ENCODE measurements at regions not wholly inside any gene's neighbourhood (a gene's known extent, or its start where the extent isn't known, plus 50 kb on each side); places are given as distances from the start of the nearest gene placed in this dataset.

DNA sequence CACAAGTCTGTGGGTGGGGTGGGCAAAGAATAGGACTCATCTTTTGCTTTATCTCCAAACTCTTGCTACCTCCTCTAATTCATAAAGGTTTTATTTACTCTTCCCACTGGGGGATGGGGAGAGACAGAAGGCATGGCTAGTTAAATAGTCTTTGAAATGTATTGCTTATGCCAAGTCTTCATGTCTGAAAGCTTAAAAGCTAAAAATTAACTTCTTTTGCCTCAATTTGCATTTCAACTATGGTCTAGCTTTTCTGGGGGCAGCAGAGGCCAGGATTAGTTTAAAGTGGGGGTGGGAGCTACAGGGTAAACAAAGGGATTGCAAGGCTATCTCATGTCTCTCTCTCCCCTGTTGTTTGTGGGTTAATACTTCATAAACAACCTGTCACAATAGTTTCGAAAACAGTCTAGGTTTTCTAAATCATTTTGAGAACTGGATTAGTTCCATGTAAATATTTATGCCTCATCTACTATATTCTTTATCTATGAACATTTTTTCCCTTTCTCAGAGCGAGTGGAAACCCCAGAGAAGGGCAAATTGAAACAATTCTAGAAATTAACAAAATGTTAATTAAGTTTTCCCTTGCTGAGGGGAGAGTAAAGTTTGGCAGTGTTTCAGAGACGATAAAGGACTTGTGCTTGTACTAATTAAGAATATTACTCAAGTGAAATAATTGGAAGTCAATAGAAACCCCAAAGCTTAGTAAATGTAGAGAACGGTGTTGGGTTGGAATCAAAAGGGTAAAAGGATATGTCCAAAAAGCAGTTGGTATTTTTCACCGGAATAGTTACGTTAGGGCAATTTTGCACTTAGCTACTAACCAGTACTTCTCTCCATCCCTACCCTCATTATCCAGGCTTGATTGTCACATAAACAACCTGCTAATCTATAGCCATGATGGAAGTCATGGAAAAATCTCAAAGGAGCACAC is 182.2 kb downstream of the GIPC2 start:
- H3K4me2 ChIP-seq (ENCODE audit: low read length): no peak overlapping the region

DNA sequence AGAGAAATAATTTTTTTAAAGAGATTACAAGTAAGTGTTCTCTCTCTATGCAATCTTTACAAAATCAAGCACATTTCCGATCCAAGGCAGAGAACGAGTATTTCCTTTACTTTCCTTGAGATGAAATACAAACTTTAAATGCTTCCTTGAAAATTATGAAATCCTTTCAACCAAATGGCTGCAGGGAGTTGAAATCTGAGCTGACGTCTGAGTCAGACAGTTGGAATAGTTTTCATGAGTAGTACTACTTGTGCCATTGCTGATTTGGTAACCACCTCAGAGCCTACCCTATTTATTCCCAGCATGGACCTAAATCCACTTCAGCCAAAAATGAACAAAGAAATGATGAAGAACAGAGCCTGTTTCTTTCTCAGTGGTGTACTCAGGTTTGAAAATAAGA is 183.6 kb downstream of the GIPC2 start:
- H3K9me2 ChIP-seq (replicated peaks; ENCODE audit: control insufficient read depth, low read length): no peaks in the 10 kb centered on the region

More for the DNA sequence above, 182.2 kb downstream of the GIPC2 start:
- H3K27me3 ChIP-seq (ENCODE audit: control insufficient read depth, low read length): 0 out of 2 replicates have a peak, but pooled peaks cover 2% of the 10 kb centered on the region
- no peak for TF ChIP-seq EZH2phosphoT487 (IDR thresholded peaks at IDR 0.05; ENCODE audit: borderline replicate concordance, low read length)
- TF ChIP-seq, protein P1, sequence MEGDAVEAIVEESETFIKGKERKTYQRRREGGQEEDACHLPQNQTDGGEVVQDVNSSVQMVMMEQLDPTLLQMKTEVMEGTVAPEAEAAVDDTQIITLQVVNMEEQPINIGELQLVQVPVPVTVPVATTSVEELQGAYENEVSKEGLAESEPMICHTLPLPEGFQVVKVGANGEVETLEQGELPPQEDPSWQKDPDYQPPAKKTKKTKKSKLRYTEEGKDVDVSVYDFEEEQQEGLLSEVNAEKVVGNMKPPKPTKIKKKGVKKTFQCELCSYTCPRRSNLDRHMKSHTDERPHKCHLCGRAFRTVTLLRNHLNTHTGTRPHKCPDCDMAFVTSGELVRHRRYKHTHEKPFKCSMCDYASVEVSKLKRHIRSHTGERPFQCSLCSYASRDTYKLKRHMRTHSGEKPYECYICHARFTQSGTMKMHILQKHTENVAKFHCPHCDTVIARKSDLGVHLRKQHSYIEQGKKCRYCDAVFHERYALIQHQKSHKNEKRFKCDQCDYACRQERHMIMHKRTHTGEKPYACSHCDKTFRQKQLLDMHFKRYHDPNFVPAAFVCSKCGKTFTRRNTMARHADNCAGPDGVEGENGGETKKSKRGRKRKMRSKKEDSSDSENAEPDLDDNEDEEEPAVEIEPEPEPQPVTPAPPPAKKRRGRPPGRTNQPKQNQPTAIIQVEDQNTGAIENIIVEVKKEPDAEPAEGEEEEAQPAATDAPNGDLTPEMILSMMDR (IDR thresholded peaks at IDR 0.05; ENCODE audit: low read depth, low read length, poor library complexity, severe bottlenecking): no peak
- no peaks in the 10 kb centered on the region for H4K20me1 ChIP-seq (ENCODE audit: control insufficient read depth, insufficient read depth, low read depth, low read length)
- H3K27ac ChIP-seq (ENCODE audit: low read depth, low read length): no peak overlapping the region
- no peak overlapping the region for H3K4me3 ChIP-seq (ENCODE audit: low read length)
- H3K9me3 ChIP-seq (ENCODE audit: control insufficient read depth, insufficient read depth, low read length): no peaks in the 10 kb centered on the region
- H3K4me1 ChIP-seq (ENCODE audit: control insufficient read depth, low read length): no peaks in the 10 kb centered on the region
- H3K9me2 ChIP-seq (replicated peaks; ENCODE audit: control insufficient read depth, low read length): no peaks in the 10 kb centered on the region
- H3K36me3 ChIP-seq (ENCODE audit: control insufficient read depth, low read length): no peaks in the 10 kb centered on the region
- no peaks in the 10 kb centered on the region for H3K79me2 ChIP-seq (ENCODE audit: control insufficient read depth, low read length)
- H3F3A ChIP-seq (ENCODE audit: control insufficient read depth, insufficient read depth): no peaks in the 10 kb centered on the region

DNA sequence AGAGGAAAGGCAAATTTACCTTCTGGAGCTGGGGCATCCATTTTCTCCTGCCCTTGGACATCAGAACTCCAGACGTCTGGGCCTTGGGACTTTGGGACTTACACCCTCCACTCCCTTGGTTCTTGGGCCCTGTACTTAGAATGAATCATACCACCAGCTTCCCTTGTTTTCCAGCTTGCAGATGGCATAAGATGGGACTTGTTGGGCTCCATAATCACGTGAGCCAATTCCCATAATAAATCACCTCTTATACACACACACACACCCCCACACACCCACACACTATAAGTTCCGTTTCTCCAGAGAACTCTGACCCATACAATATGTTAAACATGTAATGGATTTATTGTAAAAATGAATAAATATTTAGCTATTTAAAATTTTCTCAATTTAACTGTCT is 185.7 kb downstream of the GIPC2 start:
- no peak overlapping the region for H3K4me2 ChIP-seq (ENCODE audit: low read length)
- no peaks in the 10 kb centered on the region for H3K79me2 ChIP-seq (ENCODE audit: control insufficient read depth, low read length)
- H3K36me3 ChIP-seq (ENCODE audit: control insufficient read depth, low read length): no peaks in the 10 kb centered on the region
- H3K9me2 ChIP-seq (replicated peaks; ENCODE audit: control insufficient read depth, low read length): no peaks in the 10 kb centered on the region
- no peaks in the 10 kb centered on the region for H3F3A ChIP-seq (ENCODE audit: control insufficient read depth, insufficient read depth)
- no peak for TF ChIP-seq EZH2phosphoT487 (IDR thresholded peaks at IDR 0.05; ENCODE audit: borderline replicate concordance, low read length)
- TF ChIP-seq, protein P1 (IDR thresholded peaks at IDR 0.05; ENCODE audit: low read depth, low read length, poor library complexity, severe bottlenecking): no peak
- no peaks in the 10 kb centered on the region for H3K9me3 ChIP-seq (ENCODE audit: control insufficient read depth, insufficient read depth, low read length)
- H3K27me3 ChIP-seq (ENCODE audit: control insufficient read depth, low read length): no peaks in the 10 kb centered on the region
- H4K20me1 ChIP-seq (ENCODE audit: control insufficient read depth, insufficient read depth, low read depth, low read length): no peaks in the 10 kb centered on the region
- no peaks in the 10 kb centered on the region for H3K4me1 ChIP-seq (ENCODE audit: control insufficient read depth, low read length)
- no peak overlapping the region for H3K4me3 ChIP-seq (ENCODE audit: low read length)
- no peak overlapping the region for H3K27ac ChIP-seq (ENCODE audit: low read depth, low read length)

More for the DNA sequence above, 183.6 kb downstream of the GIPC2 start:
- no peak for TF ChIP-seq EZH2phosphoT487 (IDR thresholded peaks at IDR 0.05; ENCODE audit: borderline replicate concordance, low read length)
- TF ChIP-seq, protein P1 (IDR thresholded peaks at IDR 0.05; ENCODE audit: low read depth, low read length, poor library complexity, severe bottlenecking): no peak
- Histone ChIP-seq H3K4me3 (ENCODE audit: low read length) (no peak overlapping the region), H3K36me3 (ENCODE audit: control insufficient read depth, low read length) (no peaks in the 10 kb centered on the region), H3K9me3 (ENCODE audit: control insufficient read depth, insufficient read depth, low read length) (no peaks in the 10 kb centered on the region), H4K20me1 (ENCODE audit: control insufficient read depth, insufficient read depth, low read depth, low read length) (no peaks in the 10 kb centered on the region), H3K27me3 (ENCODE audit: control insufficient read depth, low read length) (0 out of 2 replicates have a peak, but pooled peaks cover under 1% of the 10 kb centered on the region), H3K4me1 (ENCODE audit: control insufficient read depth, low read length) (no peaks in the 10 kb centered on the region), H3K27ac (ENCODE audit: low read depth, low read length) (no peak overlapping the region), H3K79me2 (ENCODE audit: control insufficient read depth, low read length) (no peaks in the 10 kb centered on the region), H3F3A (ENCODE audit: control insufficient read depth, insufficient read depth) (no peaks in the 10 kb centered on the region), H3K4me2 (ENCODE audit: low read length) (no peak overlapping the region)
